Iris pigment epithelial cell (primary cell): ENCODE measurements at regions not wholly inside any gene's neighbourhood (a gene's known extent, or its start where the extent isn't known, plus 50 kb on each side); places are given as distances from the start of the nearest gene placed in this dataset.
"Not testable (repeated sequence)": the region's sequence is repeated elsewhere in the genome, so short reads cannot be mapped to it uniquely, and the experiment has no call there.

ENCODE experiments used
- DNase-seq: peaks from one replicate; pipeline ENCODE4 v3.0.0-alpha.2; 2011; ENCODE audit warnings: low read depth

- DNase-seq: no peak
Measured at GRCh38 chr3:130800829-130801228, 54.2 kb upstream of the PIK3R4 start.

DNA sequence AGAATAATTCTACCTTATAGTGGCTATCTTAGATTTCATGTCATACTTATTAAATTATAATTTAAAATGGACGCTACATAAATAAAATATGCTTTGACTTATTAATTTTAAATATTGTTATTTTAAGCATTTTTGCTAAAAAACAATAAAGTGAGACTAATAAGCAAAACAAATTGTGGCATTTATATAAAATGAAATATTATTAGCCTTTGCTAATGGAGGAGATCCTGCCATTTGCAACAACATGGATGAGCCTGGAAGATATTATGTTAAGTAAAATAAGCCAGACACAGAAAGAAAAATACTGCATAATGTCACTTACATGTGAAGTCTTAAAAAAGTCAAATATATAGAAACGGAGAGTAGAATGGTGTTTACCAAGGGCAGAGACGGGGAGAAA, 54.8 kb upstream of the PIK3R4 start:
- DNase-seq: no peak

DNA sequence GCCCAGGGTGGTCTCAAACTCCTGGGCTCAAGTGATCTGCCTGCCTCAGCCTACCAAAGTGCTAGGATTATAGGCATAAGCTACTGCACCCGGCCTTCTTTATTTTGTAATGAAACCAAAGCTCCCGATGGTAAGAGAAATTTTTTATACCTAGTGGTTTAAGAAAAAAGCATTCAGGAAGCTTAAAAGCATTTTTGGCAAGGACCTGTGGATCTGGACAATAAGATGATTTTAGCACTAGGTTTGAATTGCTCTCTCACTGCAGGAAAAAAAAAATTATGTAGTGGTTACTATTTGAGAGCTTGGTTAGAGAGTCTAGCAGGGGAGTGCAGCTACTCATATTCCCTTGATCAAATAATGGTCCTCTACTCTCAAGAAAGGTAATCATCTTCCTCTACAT, 64.9 kb upstream of the PIK3R4 start:
- no peak for DNase-seq

- DNase-seq: no peak
Measured at GRCh38 chr3:130814691-130815472, 68.3 kb upstream of the PIK3R4 start.

- no peak for DNase-seq
Measured at GRCh38 chr3:130816561-130817445, 70.2 kb upstream of the PIK3R4 start.

DNA sequence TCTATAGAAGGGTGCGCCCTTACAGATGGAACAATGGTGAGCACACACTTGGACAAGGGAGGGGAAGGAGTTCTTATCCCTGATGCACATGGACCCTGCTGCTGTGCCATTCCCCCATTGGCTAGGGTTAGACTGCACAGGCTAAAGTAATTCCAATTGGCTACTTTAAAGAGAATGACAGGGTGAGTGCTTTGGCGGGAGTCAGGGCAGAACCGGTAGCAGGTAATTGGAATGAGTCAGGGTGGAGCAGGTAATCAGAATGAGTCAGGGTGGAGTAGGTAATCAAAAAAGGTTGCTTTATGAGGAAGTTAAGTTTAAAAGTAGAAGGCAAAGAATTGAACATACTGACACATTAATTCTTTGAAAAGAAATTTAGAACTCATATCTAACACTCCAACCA, 71.4 kb upstream of the PIK3R4 start:
- not testable (repeated sequence) for DNase-seq

DNA sequence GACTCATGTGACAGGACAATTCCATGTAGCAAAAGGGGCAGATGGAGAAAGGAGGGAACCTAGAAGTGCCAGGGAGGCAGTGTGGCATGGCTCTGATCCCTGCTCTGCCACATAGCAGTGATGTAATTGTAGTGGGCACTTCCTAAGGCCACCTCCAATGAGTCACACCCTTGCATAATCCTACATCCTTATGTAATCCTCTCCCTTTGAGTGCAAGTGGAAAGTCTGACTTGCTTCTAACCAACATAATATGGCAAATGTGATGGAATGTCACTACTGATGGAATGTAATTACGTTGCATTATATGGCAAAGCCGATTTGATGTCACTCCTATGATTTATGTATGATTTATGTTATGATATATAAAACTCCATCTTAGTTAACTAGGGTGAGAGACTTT, 72.9 kb upstream of the ATP2C1 start:
- DNase-seq: peak; percentile 71

DNA sequence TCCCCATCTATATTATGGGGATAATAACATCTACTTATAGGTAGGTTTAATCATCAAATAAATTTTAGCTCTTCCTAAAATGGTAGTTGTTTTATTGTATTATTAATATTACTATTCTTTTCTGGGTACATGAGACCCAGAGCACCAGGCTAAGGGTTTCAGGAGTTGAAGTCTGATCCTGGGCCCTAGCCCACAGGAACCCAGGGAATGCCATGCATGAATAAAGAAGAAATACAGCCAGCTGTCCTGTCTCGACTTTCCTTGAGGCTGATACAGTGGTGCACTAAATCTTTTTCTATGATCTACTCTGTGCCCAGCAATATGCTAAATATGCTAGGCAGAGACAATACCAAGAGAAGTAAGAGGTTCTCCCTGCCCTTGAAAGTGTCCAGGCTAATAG, 72.1 kb upstream of the ATP2C1 start:
- DNase-seq: no peak

DNA sequence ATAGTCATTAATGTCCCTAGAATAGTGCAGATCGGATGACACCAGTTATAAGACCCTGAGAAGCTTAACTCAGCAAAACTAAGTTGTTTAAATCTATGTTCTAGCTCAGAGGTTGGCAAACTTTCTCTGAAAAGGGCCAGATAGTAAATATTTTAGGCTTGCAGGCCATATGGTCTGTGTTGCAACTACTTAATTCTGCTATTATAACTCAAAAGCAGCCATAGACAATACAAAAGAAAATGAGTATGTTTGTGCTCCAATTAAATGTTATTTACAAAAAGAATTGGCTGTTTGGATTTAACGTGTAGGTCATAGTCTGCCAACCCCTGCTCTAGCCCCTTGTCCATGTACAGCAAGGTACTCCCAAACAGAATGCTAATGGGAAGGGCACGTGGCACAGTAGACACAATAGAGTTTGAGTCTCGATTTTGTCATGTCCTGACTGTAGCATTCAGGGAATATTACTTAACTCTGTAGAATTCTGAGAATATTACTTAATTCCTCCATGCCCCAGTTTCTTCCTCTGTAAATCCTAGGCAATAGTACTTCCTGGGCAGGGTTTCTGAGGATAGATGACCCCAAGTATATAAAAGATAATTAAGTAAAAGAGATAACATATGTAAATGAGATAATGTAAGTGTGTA, 70.5 kb upstream of the ATP2C1 start:
- DNase-seq: no peak

DNA sequence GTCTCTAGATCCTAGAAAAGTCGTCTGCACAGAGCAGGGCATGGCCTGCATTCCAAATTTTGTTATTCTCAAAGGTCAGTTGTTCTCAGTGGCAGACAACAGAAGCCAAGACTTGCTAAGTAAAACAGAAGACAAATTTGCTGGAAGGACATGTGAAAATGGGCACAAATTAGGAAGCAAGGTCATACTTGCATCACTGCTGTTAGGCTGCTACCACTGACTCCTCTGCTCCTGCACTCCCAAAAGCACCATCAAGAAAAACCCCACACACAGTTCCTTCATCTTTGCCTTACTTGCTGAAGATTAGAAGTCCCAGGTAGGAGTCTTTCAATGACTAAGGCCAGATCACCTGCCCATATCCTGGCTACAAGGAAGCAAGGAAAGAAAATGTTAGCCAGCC, 69.9 kb upstream of the ATP2C1 start:
- no peak for DNase-seq

DNA sequence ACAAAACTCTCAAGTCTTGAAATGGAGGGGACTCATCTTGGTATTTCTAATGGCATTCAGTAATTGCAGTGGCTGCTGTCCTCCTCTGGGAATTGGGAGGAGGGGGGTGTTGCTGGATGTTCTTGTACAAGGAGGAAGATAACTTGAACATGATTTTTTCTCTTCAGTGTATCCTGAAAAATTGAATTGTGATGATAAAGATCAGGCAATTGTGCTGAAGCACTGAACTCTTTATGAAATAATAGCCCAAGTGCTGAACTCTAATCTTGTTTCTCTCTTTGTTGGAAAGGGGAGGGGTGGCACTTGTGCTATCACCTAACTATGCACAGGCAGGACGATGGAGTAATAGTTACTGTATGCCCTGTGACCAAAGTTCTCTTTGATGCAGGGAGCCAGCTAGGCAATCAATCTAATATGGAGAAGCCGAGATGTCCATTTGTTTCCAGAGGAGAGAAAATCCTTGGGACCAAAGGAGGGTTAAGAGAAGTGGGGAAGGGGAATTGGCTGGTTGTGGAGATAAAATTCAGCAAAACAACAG, 68.1 kb upstream of the ATP2C1 start:
- no peak for DNase-seq

GRCh38 chr3:130826516-130827182, 67.2 kb upstream of the ATP2C1 start:
- no peak for DNase-seq

DNA sequence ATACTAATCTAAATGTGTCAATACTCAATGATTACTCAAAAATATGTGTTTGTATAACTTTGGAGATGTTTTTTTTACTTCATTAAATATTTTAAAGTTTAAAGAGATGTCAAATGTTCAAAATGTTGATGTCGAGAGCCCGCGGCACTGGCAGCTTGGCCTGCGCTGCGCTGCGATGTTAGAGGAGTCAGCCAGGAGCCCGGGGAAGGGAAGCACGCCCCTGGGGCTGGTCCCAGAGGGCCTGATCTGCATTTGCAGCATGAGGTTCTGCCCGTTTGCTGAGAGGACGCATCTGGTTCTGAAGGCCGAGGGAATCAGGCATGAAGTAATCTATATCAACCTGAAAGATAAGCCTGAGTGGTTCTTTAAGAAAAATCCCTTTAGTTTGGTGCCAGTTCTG, 66.4 kb upstream of the ATP2C1 start:
- DNase-seq: no peak

DNA sequence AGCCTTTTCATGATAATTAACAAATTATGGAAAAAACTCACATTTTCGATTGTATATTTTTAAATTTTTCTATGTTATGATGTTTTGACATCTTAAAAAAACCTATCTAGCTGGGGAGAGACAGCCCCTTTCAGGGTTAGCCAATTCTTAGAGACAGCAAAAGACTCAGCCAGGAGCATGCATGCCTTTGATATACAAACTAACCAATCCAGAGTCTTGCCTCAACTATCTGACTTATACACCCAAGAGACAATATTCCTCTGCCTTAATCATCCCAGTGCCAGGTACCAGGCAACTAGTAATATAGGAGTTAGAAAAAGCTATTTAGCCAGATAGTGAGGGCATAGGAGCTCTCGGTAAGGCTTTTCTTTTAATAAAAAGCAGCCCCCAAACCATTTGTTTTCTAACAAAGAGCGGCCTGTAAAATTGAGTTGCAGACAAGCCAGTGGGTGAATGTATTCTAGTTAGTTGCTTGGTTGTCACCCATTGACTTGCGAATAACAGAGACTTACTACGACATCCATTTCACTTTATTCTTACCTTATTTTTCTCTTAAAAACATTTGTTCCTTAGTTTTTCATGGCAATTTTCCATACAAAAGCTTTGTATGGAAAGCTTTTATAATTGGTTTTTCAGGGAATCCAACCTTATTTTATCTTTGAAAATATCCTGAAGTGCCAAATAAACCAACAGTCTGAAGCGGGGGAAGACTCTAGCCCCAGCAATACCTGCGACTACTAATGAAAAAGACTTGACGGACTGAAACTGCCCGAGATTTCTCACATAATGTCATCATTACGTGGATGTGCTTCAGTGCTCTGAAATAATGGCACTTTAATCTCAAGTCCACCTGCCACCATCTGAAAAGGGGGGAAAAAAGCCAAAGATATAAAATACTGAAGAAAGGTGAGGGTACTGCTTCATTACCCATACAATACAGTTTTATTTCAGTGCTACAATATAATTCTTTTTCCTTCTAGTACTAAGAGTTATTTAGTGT, 64.6 kb upstream of the ATP2C1 start:
- no peak for DNase-seq

DNA sequence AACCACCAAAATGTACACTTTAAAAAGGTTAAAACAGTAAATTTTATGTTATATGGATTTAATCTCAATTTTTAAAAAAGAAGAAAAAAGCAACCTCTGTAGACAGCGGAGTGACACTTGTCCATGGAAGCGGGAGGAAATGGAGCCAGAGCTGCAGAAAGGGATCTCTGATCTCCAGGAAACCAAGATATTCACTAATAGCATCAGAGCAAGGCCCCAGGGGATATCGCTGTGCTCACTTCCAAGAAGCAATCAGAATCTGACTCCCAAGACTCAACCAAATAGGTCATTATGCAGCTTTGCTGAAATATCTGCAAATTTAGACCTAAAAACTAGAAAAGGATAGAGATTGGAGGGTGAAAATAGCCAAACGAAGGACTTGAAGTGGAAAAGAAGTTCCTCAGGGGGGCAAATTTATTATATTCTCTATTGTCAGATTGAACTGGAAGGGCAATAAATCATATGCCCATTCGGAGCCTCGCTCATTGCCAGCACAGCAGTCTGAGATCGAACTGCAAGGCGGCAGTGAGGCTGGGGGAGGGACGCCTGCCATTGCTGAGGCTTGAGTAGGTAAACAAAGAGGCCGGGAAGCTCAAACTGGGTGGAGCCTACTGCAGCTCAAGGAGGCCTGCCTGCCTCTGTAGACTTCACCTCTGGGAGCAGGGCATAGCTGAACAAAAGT, 62.0 kb upstream of the ATP2C1 start:
- no peak for DNase-seq

- not testable (repeated sequence) for DNase-seq
Measured at GRCh38 chr3:130832401-130832746, 61.5 kb upstream of the ATP2C1 start.

DNA sequence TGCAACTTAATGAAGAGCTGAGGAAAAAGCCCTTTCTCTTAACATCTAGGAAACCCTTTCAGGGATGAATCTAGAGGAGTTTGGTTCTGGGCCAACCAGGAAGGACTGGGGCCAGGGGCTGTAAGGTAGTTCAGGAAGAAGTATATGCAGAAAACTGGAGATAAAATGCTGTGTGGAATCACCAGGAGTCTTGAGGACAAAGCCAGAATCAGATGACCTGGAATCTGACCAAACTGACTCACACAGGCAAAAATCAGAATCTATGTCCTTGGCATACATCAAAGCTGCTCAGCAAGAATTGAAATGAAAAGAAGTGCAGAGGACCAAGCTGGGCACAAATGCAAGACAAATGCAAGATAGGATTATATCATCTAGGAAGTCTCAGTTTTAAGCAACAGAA, 59.4 kb upstream of the ATP2C1 start:
- peak; percentile 47 for DNase-seq

- DNase-seq: peak; percentile 6
Measured at GRCh38 chr3:130835483-130835882, 58.4 kb upstream of the ATP2C1 start.

DNA sequence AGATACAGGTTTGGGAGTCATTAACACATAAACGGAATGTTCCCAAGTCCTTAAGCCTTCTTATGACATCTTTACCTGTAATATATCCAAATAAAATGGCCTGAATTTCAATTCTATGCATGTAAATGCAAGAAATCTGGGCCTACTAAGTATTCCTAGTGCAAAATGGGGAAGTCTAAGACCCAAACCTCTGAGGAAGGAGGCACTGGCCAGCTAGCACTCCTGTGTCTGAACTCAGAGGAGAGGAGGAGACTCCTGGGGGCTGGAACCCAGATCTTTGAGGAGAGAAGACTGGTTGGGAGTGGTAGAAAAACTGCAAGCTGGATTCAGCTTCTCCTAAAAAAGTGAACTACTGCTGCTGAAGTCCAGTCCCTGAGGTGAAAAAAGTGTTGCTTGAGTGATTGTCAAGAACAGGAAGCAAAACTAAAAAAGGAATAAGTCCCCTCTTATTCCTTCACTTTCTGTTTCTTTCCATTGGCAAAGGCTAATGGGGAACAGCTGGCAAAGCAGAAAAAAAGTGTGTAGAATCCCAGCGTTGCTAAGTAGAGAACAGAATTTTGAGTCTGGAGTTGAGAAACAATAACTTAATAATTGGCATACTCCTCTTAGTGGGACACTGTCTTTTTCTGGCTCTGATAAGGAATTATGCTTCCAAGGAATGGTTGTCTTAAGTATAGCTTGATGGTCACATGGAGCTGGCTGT, 54.8 kb upstream of the ATP2C1 start:
- DNase-seq: no peak

DNA sequence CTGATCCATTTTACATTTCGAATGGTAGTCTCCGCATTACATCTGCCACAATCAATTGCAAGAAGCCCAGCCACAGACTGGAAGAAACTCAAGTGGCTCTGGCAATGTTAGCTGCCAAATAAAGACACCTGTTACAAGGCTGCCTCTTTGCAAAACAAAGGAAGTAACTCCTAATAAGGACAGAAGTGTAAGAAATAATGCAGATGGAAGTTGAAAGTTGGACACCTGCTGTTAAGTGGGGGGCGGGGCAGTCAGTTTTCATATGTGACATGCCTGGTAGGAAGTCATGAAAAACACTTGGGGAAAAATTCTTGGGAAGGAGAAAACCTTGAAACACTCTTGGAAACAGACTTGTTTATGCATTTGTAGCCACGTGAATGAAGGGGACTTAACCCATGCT, 54.1 kb upstream of the ATP2C1 start:
- no peak for DNase-seq
